Smooth muscle cell (in vitro differentiated cells): ENCODE measurements at regions not wholly inside any gene's neighbourhood (a gene's known extent, or its start where the extent isn't known, plus 50 kb on each side); places are given as distances from the start of the nearest gene placed in this dataset.

Experiments used
- DNase-seq: peaks from one replicate; lab custom pipeline; 2025; ENCODE audit not compliant: unreplicated experiment; lab: John Stamatoyannopoulos, UW
- H2AFZ ChIP-seq: fragments of 200-600 bp; sonication (generic); 2 replicates; pipeline ENCODE4 v1.6.0; 2016; ENCODE audit warnings: antibody characterized with exemption, low read depth, mild to moderate bottlenecking
- H3F3A ChIP-seq: fragments of 200-600 bp; sonication (generic); 2 replicates; pipeline ENCODE4 v1.6.0; 2017; ENCODE audit warnings: antibody characterized with exemption, low read depth
- H3K27ac ChIP-seq: fragments of 200-600 bp; sonication (generic); 2 replicates; pipeline ENCODE4 v1.5.1; 2016; ENCODE audit warnings: low read depth, mild to moderate bottlenecking
- H3K27me3 ChIP-seq: fragments of 200-600 bp; sonication (generic); 2 replicates; pipeline ENCODE4 v1.6.1; 2016; ENCODE audit warnings: low read depth, mild to moderate bottlenecking
- H3K36me3 ChIP-seq: fragments of 200-600 bp; sonication (generic); 2 replicates; pipeline ENCODE4 v1.5.1; 2016; ENCODE audit warnings: low read depth
- H3K4me1 ChIP-seq: fragments of 200-600 bp; sonication (generic); 2 replicates; pipeline ENCODE4 v1.5.1; 2016; ENCODE audit warnings: low read depth
- H3K4me2 ChIP-seq: fragments of 200-600 bp; sonication (generic); 2 replicates; pipeline ENCODE4 v1.6.0; 2016; ENCODE audit warnings: mild to moderate bottlenecking
- H3K4me3 ChIP-seq: fragments of 200-600 bp; sonication (generic); 2 replicates; pipeline ENCODE4 v1.5.1; 2016; ENCODE audit warnings: mild to moderate bottlenecking
- H3K79me2 ChIP-seq: fragments of 200-600 bp; sonication (generic); 2 replicates; pipeline ENCODE4 v1.6.0; 2016; ENCODE audit warnings: low read depth, mild to moderate bottlenecking
- H3K9ac ChIP-seq: fragments of 200-600 bp; sonication (generic); 2 replicates; pipeline ENCODE4 v1.6.0; 2016; ENCODE audit warnings: low read depth
- H3K9me3 ChIP-seq: fragments of 200-600 bp; sonication (generic); replicated peaks from 2 replicates; pipeline ENCODE4 v1.5.1; 2016; ENCODE audit warnings: low read depth
- H4K20me1 ChIP-seq: fragments of 200-600 bp; sonication (generic); 2 replicates; pipeline ENCODE4 v1.6.0; 2016; ENCODE audit warnings: low read depth
- WGBS: methylation state at CpG from one replicate; pipeline ENCODE4 v1.1.7; 2016; ENCODE audit warnings: low lambda C conversion rate; 5-methylcytosine and 5-hydroxymethylcytosine counted together
- TF ChIP-seq, protein P1 (sequence below): fragments of 200-600 bp; sonication (generic); IDR thresholded peaks from 2 replicates; pipeline ENCODE4 v1.5.1; 2017; ENCODE audit warnings: borderline replicate concordance, mild to moderate bottlenecking, antibody characterized with exemption; ENCODE audit not compliant: insufficient read depth, poor library complexity, severe bottlenecking

DNA sequence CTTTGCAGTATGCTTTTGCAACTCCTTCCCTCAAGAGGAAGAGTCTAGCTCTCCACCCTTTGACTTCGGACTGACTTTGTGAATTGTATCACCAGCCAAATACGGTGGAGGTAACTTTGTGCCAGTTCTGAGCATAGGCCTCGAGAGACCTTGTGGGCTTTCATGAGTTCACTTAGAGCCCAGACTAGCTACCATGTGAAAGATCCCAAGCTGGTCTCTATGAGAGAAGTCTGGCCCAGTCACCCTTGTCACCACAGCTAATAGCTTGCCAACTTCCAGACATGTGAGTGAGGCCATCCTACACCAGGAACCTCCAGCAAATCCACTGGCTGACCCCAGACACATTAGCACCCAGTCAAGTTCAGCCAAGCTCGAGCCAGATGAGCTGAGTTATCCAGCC is 72.2 kb upstream of the EXOC4 start:
- Histone ChIP-seq H3F3A (peaks cover 2% of the 10 kb centered on the region), H2AFZ (no peak overlapping the region), H3K4me2 (no peak overlapping the region), H3K4me3 (no peak overlapping the region), H3K9ac (no peak overlapping the region), H3K27ac (no peak overlapping the region), H3K4me1 (no peaks in the 10 kb centered on the region), H3K27me3 (no peaks in the 10 kb centered on the region), H3K79me2 (no peaks in the 10 kb centered on the region), H4K20me1 (no peaks in the 10 kb centered on the region), H3K9me3 (no peaks in the 10 kb centered on the region), H3K36me3 (no peaks in the 10 kb centered on the region)
- WGBS: 78% methylated on average over 4 of the region's 4 CpGs
- TF ChIP-seq, protein P1, sequence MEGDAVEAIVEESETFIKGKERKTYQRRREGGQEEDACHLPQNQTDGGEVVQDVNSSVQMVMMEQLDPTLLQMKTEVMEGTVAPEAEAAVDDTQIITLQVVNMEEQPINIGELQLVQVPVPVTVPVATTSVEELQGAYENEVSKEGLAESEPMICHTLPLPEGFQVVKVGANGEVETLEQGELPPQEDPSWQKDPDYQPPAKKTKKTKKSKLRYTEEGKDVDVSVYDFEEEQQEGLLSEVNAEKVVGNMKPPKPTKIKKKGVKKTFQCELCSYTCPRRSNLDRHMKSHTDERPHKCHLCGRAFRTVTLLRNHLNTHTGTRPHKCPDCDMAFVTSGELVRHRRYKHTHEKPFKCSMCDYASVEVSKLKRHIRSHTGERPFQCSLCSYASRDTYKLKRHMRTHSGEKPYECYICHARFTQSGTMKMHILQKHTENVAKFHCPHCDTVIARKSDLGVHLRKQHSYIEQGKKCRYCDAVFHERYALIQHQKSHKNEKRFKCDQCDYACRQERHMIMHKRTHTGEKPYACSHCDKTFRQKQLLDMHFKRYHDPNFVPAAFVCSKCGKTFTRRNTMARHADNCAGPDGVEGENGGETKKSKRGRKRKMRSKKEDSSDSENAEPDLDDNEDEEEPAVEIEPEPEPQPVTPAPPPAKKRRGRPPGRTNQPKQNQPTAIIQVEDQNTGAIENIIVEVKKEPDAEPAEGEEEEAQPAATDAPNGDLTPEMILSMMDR: no peak
- no peak for DNase-seq

- Histone ChIP-seq H4K20me1 (no peaks in the 10 kb centered on the region), H3K4me3 (no peak overlapping the region), H3K36me3 (no peaks in the 10 kb centered on the region), H3K9ac (no peak overlapping the region), H2AFZ (no peak overlapping the region), H3K27me3 (no peaks in the 10 kb centered on the region), H3F3A (peaks cover 11% of the 10 kb centered on the region), H3K4me1 (no peaks in the 10 kb centered on the region), H3K4me2 (no peak overlapping the region), H3K9me3 (no peaks in the 10 kb centered on the region), H3K79me2 (no peaks in the 10 kb centered on the region), H3K27ac (no peak overlapping the region)
- DNase-seq: no peak
- 96% methylated on average over 10 of the region's 10 CpGs for WGBS
- TF ChIP-seq, protein P1: no peak
Observed at GRCh38 chr7:133183042-133183794, 69.7 kb upstream of the EXOC4 start.

GRCh38 chr7:133183969-133184368 is 68.9 kb upstream of the EXOC4 start:
- Histone ChIP-seq H2AFZ (no peak overlapping the region), H4K20me1 (no peaks in the 10 kb centered on the region), H3K27me3 (no peaks in the 10 kb centered on the region), H3K4me1 (no peaks in the 10 kb centered on the region), H3K36me3 (no peaks in the 10 kb centered on the region), H3K9ac (no peak overlapping the region), H3K27ac (no peak overlapping the region), H3K79me2 (no peaks in the 10 kb centered on the region), H3K9me3 (no peaks in the 10 kb centered on the region), H3K4me3 (no peak overlapping the region), H3K4me2 (no peak overlapping the region), H3F3A (peaks cover 11% of the 10 kb centered on the region)
- no peak for DNase-seq
- WGBS: 47% methylated on average over 2 of the region's 2 CpGs
- TF ChIP-seq, protein P1: no peak

- Histone ChIP-seq H3K9ac (no peak overlapping the region), H4K20me1 (no peaks in the 10 kb centered on the region), H3K4me1 (no peaks in the 10 kb centered on the region), H3F3A (peaks cover 11% of the 10 kb centered on the region), H3K9me3 (no peaks in the 10 kb centered on the region), H3K79me2 (no peaks in the 10 kb centered on the region), H3K4me3 (no peak overlapping the region), H2AFZ (no peak overlapping the region), H3K27me3 (no peaks in the 10 kb centered on the region), H3K27ac (no peak overlapping the region), H3K4me2 (no peak overlapping the region), H3K36me3 (no peaks in the 10 kb centered on the region)
- 53% methylated on average over 1 of the region's 1 CpG for WGBS
- TF ChIP-seq, protein P1: no peak
- no peak for DNase-seq
Observed at GRCh38 chr7:133185512-133185911, 67.4 kb upstream of the EXOC4 start.
